ENCODE measurements at regions not wholly inside any gene's neighbourhood (a gene's known extent, or its start where the extent isn't known, plus 50 kb on each side); places are given as distances from the start of the nearest gene placed in this dataset.
"Not testable (repeated sequence)": the region's sequence is repeated elsewhere in the genome, so short reads cannot be mapped to it uniquely, and the experiment has no call there.

- peak; percentile 28 for DNase-seq
Observed at GRCh38 chr12:131591714-131592709, 118.9 kb upstream of the SFSWAP start.

- no peak for DNase-seq
Observed at GRCh38 chr12:131592972-131593371, 117.9 kb upstream of the SFSWAP start.

- DNase-seq, result no peak
Observed at GRCh38 chr12:131593406-131593805, 117.5 kb upstream of the SFSWAP start.

GRCh38 chr12:131596115-131596514 is 114.8 kb upstream of the SFSWAP start:
- DNase-seq, result no peak

- no peak for DNase-seq
Observed at GRCh38 chr12:131597333-131597732, 113.6 kb upstream of the SFSWAP start.

GRCh38 chr12:131598717-131599116 is 112.2 kb upstream of the SFSWAP start:
- DNase-seq, result no peak

GRCh38 chr12:131599190-131600159 is 111.4 kb upstream of the SFSWAP start:
- DNase-seq, result no peak

- no peak for DNase-seq
Observed at GRCh38 chr12:131600160-131600532, 110.7 kb upstream of the SFSWAP start.

GRCh38 chr12:131601499-131601898 is 109.4 kb upstream of the SFSWAP start:
- DNase-seq, result not testable (repeated sequence)

- DNase-seq, result no peak
Observed at GRCh38 chr12:131603106-131603938, 107.6 kb upstream of the SFSWAP start.

- no peak for DNase-seq
Observed at GRCh38 chr12:131603939-131604795, 106.7 kb upstream of the SFSWAP start.

- DNase-seq, result no peak
Observed at GRCh38 chr12:131604859-131605258, 106.0 kb upstream of the SFSWAP start.

- no peak for DNase-seq
Observed at GRCh38 chr12:131605304-131605829, 105.5 kb upstream of the SFSWAP start.

GRCh38 chr12:131606218-131606901 is 104.5 kb upstream of the SFSWAP start:
- no peak for DNase-seq

- no peak for DNase-seq
Observed at GRCh38 chr12:131607658-131608447, 103.0 kb upstream of the SFSWAP start.

- peak; percentile 56 for DNase-seq
Observed at GRCh38 chr12:131608740-131609690, 101.9 kb upstream of the SFSWAP start.

- no peak for DNase-seq
Observed at GRCh38 chr12:131609762-131610161, 101.1 kb upstream of the SFSWAP start.

GRCh38 chr12:131610181-131610580 is 100.7 kb upstream of the SFSWAP start:
- no peak for DNase-seq

GRCh38 chr12:131610891-131611290 is 100.0 kb upstream of the SFSWAP start:
- DNase-seq, result no peak
